K562 (cell line): ENCODE measurements at regions not wholly inside any gene's neighbourhood (a gene's known extent, or its start where the extent isn't known, plus 50 kb on each side); places are given as distances from the start of the nearest gene placed in this dataset.

Experiments used
- ATAC-seq: fragments of 200-7000 bp; cut with Tn5 transposase; 3 replicates; pipeline ENCODE4 v1.9.1; 2020; ENCODE audit warnings: moderate library complexity
- BruUV-seq: library from RNA; stranded (reverse); fragments of 400-500 nt; replicated peaks from 2 replicates; lab custom pipeline; 2021; lab: Mats Ljungman, UMichigan
- CTCF ChIA-PET: fragments of 300-600 bp; formaldehyde crosslinking; extraction: SDS; loops from one replicate; lab custom pipeline; 2021; ENCODE audit warnings: low intra/inter-chr PET ratio; lab: Yijun Ruan, JAX
- POLR2A ChIA-PET: fragments of 300-600, 350-650 bp; sonication (Branson Sonifier 250); formaldehyde crosslinking; extraction: SDS; loops from one replicate; lab custom pipeline; 2021; ENCODE audit warnings: antibody characterized with exemption, inconsistent platforms; lab: Yijun Ruan, JAX
- DNase-seq, 4 experiments: peaks; one replicate each; pipeline versions ENCODE4 v3.0.0 to v3.0.0-alpha.2; 2011 to 2018; ENCODE audit warnings: low spot score in 3 of 4, mixed read lengths in 3 of 4; ENCODE audit errors: extremely low read depth in 1 of 4
- FAIRE-seq: peaks from 2 replicates; lab custom pipeline; 2011; peaks lifted over from hg19 to GRCh38; lab: Jason Lieb, UNC
- H2AFZ ChIP-seq: 2 replicates; pipeline ENCODE4 v1.6.0; 2011; ENCODE audit warnings: low read depth, low read length, control low read depth, inconsistent platforms
- H3K27ac ChIP-seq: fragments of 200-600 bp; 3 replicates; pipeline ENCODE4 v1.8.0; 2011; ENCODE audit warnings: low read depth, mild to moderate bottlenecking, control low read depth, inconsistent platforms, low read length, moderate library complexity, mixed read lengths; ENCODE audit errors: extremely low read depth
- H3K27me3 ChIP-seq, 2 experiments: fragments of 300-600 bp in 1 of 2; 2 replicates in 1 of 2; 3 replicates in 1 of 2; pipeline versions ENCODE4 v1.6.0 to v1.8.0; 2011; ENCODE audit warnings: inconsistent platforms in 2 of 2, low read length in 2 of 2, mild to moderate bottlenecking in 1 of 2, mixed read lengths in 1 of 2, moderate library complexity in 1 of 2; ENCODE audit not compliant: control insufficient read depth in 2 of 2, insufficient read depth in 2 of 2
- H3K36me3 ChIP-seq: fragments of 300-600 bp; 3 replicates; pipeline ENCODE4 v1.8.0; 2011; ENCODE audit warnings: mild to moderate bottlenecking, low read length, inconsistent platforms; ENCODE audit not compliant: control insufficient read depth, insufficient read depth
- H3K4me1 ChIP-seq, 2 experiments: fragments of 200-600 bp in 1 of 2; replicated peaks in 1 of 2; 2 replicates in 1 of 2; 3 replicates in 1 of 2; pipeline versions ENCODE4 v1.5.1 to v1.8.0; 2011; ENCODE audit warnings: inconsistent platforms in 2 of 2, low read length in 2 of 2, mild to moderate bottlenecking in 1 of 2, mixed read lengths in 1 of 2, moderate library complexity in 1 of 2; ENCODE audit not compliant: control insufficient read depth in 2 of 2, insufficient read depth in 2 of 2
- H3K4me2 ChIP-seq: 2 replicates; pipeline ENCODE4 v1.6.1; 2011; ENCODE audit warnings: low read length, control low read depth, inconsistent platforms, mixed read lengths; ENCODE audit not compliant: insufficient read depth
- H3K4me3 ChIP-seq: fragments of 200-600 bp; sonication (generic), shearing (Covaris generic); 2 replicates; pipeline ENCODE4 v1.5.1; 2016; ENCODE audit warnings: control low read depth, inconsistent platforms
- H3K79me2 ChIP-seq: fragments of 200-600 bp; 3 replicates; pipeline ENCODE4 v1.8.0; 2011; ENCODE audit warnings: low read length, inconsistent platforms; ENCODE audit not compliant: control insufficient read depth, insufficient read depth
- H3K9ac ChIP-seq, 2 experiments: 2 replicates each; pipeline versions ENCODE4 v1.6.0 to v1.6.1; 2011; ENCODE audit warnings: low read depth in 2 of 2, low read length in 2 of 2, control low read depth in 1 of 2, inconsistent platforms in 1 of 2, mild to moderate bottlenecking in 1 of 2, mixed read lengths in 1 of 2; ENCODE audit not compliant: insufficient read depth in 1 of 2
- H3K9me1 ChIP-seq: one replicate; pipeline ENCODE4 v1.6.0; 2011; ENCODE audit warnings: inconsistent platforms, mild to moderate bottlenecking, low read length, moderate library complexity; ENCODE audit not compliant: control insufficient read depth, insufficient read depth
- H3K9me3 ChIP-seq: replicated peaks from 2 replicates; pipeline ENCODE4 v1.5.1; 2011; ENCODE audit warnings: low read depth, low read length, inconsistent platforms; ENCODE audit not compliant: control insufficient read depth, insufficient read depth
- H4K20me1 ChIP-seq: replicated peaks from 2 replicates; pipeline ENCODE4 v1.6.1; 2011; ENCODE audit warnings: low read length, inconsistent platforms, mixed read lengths; ENCODE audit not compliant: control insufficient read depth, insufficient read depth
- ADNP ChIP-seq: fragments of 200-800 bp; sonication (Bioruptor generic); IDR thresholded peaks from 2 replicates; pipeline ENCODE4 v1.6.1; 2016; ENCODE audit warnings: missing genetic modification characterization, missing compliant biosample characterization
- HDGF ChIP-seq: fragments of 450-650 bp; IDR thresholded peaks from 2 replicates; pipeline ENCODE4 v1.6.1; 2016
- ILK ChIP-seq: fragments of 450-650 bp; IDR thresholded peaks from 2 replicates; pipeline ENCODE4 v1.6.1; 2016; ENCODE audit warnings: missing genetic modification characterization, low read depth, mild to moderate bottlenecking, missing compliant biosample characterization, moderate library complexity, borderline replicate concordance
- SRSF3 ChIP-seq: fragments of 200-400 bp; formaldehyde crosslinking; IDR thresholded peaks from 2 replicates; pipeline ENCODE4 v1.6.1; 2016; ENCODE audit warnings: mild to moderate bottlenecking, low read length, moderate library complexity; ENCODE audit not compliant: insufficient read depth
- ZNF311 ChIP-seq: fragments of 250-450 bp; sonication (Bioruptor Pico); IDR thresholded peaks from 2 replicates; pipeline ENCODE4 v1.4.0; 2020; ENCODE audit warnings: mild to moderate bottlenecking, moderate library complexity
- WGBS: fragments of 100-300 bp; shearing (Covaris generic); methylation state at CpG from one replicate; pipeline ENCODE4 v1.1.6; 2016; ENCODE audit warnings: low coverage, mixed read lengths; ENCODE audit not compliant: insufficient coverage; ENCODE audit errors: missing lambda C conversion rate; 5-methylcytosine and 5-hydroxymethylcytosine counted together
- in situ Hi-C: fragments of 300-500 bp; cut with MboI; formaldehyde crosslinking; loops from 4 replicates; pipeline ENCODE4 v1.15.0; 2018; ENCODE audit warnings: inconsistent platforms, mixed read lengths
- intact Hi-C: fragments of 100-400 bp; cut with micrococcal nuclease; formaldehyde crosslinking; loops from 2 replicates; pipeline ENCODE4 v1.14.2; 2022
- TF ChIP-seq, protein P1 (sequence below): fragments of 200-400 bp; formaldehyde crosslinking; IDR thresholded peaks from 2 replicates; pipeline ENCODE4 v1.6.1; 2017; ENCODE audit warnings: mild to moderate bottlenecking, low read depth, low read length, moderate library complexity
- TF ChIP-seq, protein P2 (sequence below): fragments of 450-650 bp; conservative IDR thresholded peaks from 2 replicates; pipeline ENCODE4 v1.6.1; 2016; ENCODE audit warnings: missing genetic modification characterization, low read depth, mild to moderate bottlenecking, missing compliant biosample characterization, moderate library complexity
- TF ChIP-seq, protein P3 (sequence below): sonication (generic); formaldehyde crosslinking; IDR thresholded peaks from 2 replicates; pipeline ENCODE4 v1.8.0; 2022; ENCODE audit warnings: mild to moderate bottlenecking, missing genetic modification reagents

DNA sequence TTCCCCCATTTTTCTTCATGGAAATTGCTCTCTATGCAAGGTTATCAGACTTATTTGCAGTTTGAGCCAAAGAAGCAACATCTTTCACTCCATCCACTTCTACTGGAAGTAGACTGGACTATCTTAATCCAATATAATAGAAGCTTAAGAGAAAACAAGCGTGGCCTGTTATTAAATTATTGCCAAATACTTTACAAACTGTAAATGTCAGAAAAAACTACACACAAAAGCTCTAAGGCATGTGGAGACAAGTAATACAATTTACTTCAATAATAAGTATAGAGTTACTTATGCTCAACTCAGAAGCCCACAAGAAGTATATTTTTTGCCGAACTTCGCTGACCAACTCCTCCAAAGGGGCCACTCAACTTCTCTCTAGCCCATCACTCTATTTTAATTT lies 120.3 kb downstream of the BDH1 start:
- 57% methylated on average over 3 of the region's 3 CpGs for WGBS
- Histone ChIP-seq H3K4me2 (no peak overlapping the region), H3K27me3 (peaks cover 0 to 6% of the 10 kb centered on the region in 2 experiments; a peak in 1 of 5 replicates), H3K36me3 (no peaks in the 10 kb centered on the region), H2AFZ (no peak overlapping the region), H3K9me3 (no peaks in the 10 kb centered on the region), H3K4me1 (peaks cover 6 to 20% of the 10 kb centered on the region in 2 experiments; a peak in 4 of 5 replicates), H3K9me1 (no peaks in the 10 kb centered on the region), H3K27ac (no peak overlapping the region), H4K20me1 (no peaks in the 10 kb centered on the region), H3K79me2 (no peaks in the 10 kb centered on the region), H3K4me3 (no peak overlapping the region), H3K9ac (no peak overlapping the region)
- TF ChIP-seq, protein P1, sequence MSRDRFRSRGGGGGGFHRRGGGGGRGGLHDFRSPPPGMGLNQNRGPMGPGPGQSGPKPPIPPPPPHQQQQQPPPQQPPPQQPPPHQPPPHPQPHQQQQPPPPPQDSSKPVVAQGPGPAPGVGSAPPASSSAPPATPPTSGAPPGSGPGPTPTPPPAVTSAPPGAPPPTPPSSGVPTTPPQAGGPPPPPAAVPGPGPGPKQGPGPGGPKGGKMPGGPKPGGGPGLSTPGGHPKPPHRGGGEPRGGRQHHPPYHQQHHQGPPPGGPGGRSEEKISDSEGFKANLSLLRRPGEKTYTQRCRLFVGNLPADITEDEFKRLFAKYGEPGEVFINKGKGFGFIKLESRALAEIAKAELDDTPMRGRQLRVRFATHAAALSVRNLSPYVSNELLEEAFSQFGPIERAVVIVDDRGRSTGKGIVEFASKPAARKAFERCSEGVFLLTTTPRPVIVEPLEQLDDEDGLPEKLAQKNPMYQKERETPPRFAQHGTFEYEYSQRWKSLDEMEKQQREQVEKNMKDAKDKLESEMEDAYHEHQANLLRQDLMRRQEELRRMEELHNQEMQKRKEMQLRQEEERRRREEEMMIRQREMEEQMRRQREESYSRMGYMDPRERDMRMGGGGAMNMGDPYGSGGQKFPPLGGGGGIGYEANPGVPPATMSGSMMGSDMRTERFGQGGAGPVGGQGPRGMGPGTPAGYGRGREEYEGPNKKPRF, result no peak
- TF ChIP-seq ILK (tag), result no peak
- ChIA-PET POLR2A (interaction anchor here (1.2 kb wide), 1 partner anchor 9 kb away, joined by 4 read pairs; no protein-coding TSS in a partner anchor), CTCF (no interaction called here)
- intact Hi-C loops, result no loop called here
- BruUV-seq, result no TSS peak
- FAIRE-seq, result no peak
- DNase-seq, result no peak
- in situ Hi-C loops, result no loop called here
- ATAC-seq, result no peak

DNA sequence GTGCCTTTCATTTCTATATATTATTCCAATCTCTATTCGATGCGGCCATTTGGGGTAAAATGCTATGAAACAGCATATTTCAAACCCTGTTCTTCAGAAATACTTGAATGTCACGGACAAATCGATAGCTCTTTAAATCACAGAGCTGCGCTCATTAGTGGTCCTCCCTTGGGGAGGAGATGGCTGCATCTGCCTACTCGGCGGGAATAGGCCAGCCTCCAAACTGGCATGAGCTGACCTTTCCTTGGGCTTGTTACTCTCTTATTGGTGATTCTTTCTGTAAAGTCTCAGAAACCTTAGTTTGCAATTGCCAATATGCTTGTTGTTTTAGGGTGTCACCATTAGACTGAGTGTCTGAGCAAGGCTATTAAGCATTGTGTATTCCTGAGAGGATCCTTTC lies 120.9 kb downstream of the BDH1 start:
- DNase-seq, result no peak
- no peak for ATAC-seq
- Histone ChIP-seq H3K9me3 (no peaks in the 10 kb centered on the region), H3K4me3 (no peak overlapping the region), H3K79me2 (no peaks in the 10 kb centered on the region), H2AFZ (no peak overlapping the region), H3K4me2 (no peak overlapping the region), H3K9me1 (no peaks in the 10 kb centered on the region), H3K36me3 (no peaks in the 10 kb centered on the region), H3K4me1 (peaks cover 6 to 14% of the 10 kb centered on the region in 2 experiments; a peak in 4 of 5 replicates), H3K27me3 (peaks cover 0 to 7% of the 10 kb centered on the region in 2 experiments; a peak in 1 of 5 replicates), H3K9ac (no peak overlapping the region), H3K27ac (no peak overlapping the region), H4K20me1 (no peaks in the 10 kb centered on the region)
- no peak for FAIRE-seq
- BruUV-seq, result no TSS peak
- ChIA-PET CTCF (no interaction called here), POLR2A (interaction anchor here (0.7 to 1.2 kb wide), 2 partner anchors 9 to 151 kb away, joined by 3 to 4 read pairs; no protein-coding TSS in a partner anchor)
- intact Hi-C loops, result no loop called here
- in situ Hi-C loops, result no loop called here
- 69% methylated on average over 7 of the region's 7 CpGs for WGBS
- TF ChIP-seq ZNF311 (no peak), SRSF3 (no peak), HDGF (no peak), ADNP (tag) (no peak)
- TF ChIP-seq, protein P2, sequence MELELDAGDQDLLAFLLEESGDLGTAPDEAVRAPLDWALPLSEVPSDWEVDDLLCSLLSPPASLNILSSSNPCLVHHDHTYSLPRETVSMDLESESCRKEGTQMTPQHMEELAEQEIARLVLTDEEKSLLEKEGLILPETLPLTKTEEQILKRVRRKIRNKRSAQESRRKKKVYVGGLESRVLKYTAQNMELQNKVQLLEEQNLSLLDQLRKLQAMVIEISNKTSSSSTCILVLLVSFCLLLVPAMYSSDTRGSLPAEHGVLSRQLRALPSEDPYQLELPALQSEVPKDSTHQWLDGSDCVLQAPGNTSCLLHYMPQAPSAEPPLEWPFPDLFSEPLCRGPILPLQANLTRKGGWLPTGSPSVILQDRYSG (tag), result no peak
- TF ChIP-seq, protein P3, sequence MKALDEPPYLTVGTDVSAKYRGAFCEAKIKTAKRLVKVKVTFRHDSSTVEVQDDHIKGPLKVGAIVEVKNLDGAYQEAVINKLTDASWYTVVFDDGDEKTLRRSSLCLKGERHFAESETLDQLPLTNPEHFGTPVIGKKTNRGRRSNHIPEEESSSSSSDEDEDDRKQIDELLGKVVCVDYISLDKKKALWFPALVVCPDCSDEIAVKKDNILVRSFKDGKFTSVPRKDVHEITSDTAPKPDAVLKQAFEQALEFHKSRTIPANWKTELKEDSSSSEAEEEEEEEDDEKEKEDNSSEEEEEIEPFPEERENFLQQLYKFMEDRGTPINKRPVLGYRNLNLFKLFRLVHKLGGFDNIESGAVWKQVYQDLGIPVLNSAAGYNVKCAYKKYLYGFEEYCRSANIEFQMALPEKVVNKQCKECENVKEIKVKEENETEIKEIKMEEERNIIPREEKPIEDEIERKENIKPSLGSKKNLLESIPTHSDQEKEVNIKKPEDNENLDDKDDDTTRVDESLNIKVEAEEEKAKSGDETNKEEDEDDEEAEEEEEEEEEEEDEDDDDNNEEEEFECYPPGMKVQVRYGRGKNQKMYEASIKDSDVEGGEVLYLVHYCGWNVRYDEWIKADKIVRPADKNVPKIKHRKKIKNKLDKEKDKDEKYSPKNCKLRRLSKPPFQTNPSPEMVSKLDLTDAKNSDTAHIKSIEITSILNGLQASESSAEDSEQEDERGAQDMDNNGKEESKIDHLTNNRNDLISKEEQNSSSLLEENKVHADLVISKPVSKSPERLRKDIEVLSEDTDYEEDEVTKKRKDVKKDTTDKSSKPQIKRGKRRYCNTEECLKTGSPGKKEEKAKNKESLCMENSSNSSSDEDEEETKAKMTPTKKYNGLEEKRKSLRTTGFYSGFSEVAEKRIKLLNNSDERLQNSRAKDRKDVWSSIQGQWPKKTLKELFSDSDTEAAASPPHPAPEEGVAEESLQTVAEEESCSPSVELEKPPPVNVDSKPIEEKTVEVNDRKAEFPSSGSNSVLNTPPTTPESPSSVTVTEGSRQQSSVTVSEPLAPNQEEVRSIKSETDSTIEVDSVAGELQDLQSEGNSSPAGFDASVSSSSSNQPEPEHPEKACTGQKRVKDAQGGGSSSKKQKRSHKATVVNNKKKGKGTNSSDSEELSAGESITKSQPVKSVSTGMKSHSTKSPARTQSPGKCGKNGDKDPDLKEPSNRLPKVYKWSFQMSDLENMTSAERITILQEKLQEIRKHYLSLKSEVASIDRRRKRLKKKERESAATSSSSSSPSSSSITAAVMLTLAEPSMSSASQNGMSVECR (CRISPR knock-in tag), result no peak
